ENCODE measurements at regions not wholly inside any gene's neighbourhood (a gene's known extent, or its start where the extent isn't known, plus 50 kb on each side); places are given as distances from the start of the nearest gene placed in this dataset.

- intact Hi-C loops (cut with DNase I; ENCODE audit: low total_unique reads) = no loop called here
- TF ChIP-seq POLR2A (IDR thresholded peaks at IDR 0.05) (no peak), CTCF (IDR thresholded peaks at IDR 0.05) (peak in 2 of 3 experiments; percentile 15 to 46)
- DNase-seq = no peak
- 14 to 33% methylated on average over 1 of the region's 1 CpG for WGBS, 2 donors
- no peak overlapping the region for H3K4me3 ChIP-seq
- no peaks in the 10 kb centered on the region for H3K27me3 ChIP-seq
- H3K9me3 ChIP-seq = no peaks in the 10 kb centered on the region
- H3K36me3 ChIP-seq (ENCODE audit: low read depth, missing control alignments) = no peaks in the 10 kb centered on the region
- no peaks in the 10 kb centered on the region for H3K4me1 ChIP-seq
- H3K27ac ChIP-seq = no peak overlapping the region
Measured at GRCh38 chr3:153970741-153971347, 150.3 kb upstream of the ARHGEF26 start.

GRCh38 chr3:153972862-153973261, 148.3 kb upstream of the ARHGEF26 start:
- no peak overlapping the region for H3K4me3 ChIP-seq
- TF ChIP-seq POLR2A (IDR thresholded peaks at IDR 0.05) = no peak
- no peak for TF ChIP-seq CTCF (IDR thresholded peaks at IDR 0.05)
- H3K27me3 ChIP-seq = no peaks in the 10 kb centered on the region
- no peaks in the 10 kb centered on the region for H3K4me1 ChIP-seq
- H3K27ac ChIP-seq = no peak overlapping the region
- intact Hi-C loops (cut with DNase I; ENCODE audit: low total_unique reads) = no loop called here
- no peaks in the 10 kb centered on the region for H3K9me3 ChIP-seq
- DNase-seq = no peak
- H3K36me3 ChIP-seq (ENCODE audit: low read depth, missing control alignments) = no peaks in the 10 kb centered on the region
- 76 to 82% methylated on average over 1 of the region's 1 CpG for WGBS, 2 donors

GRCh38 chr3:153973722-153974265, 147.4 kb upstream of the ARHGEF26 start:
- Histone ChIP-seq H3K36me3 (ENCODE audit: low read depth, missing control alignments) (no peaks in the 10 kb centered on the region), H3K27ac (no peak overlapping the region), H3K27me3 (no peaks in the 10 kb centered on the region), H3K9me3 (no peaks in the 10 kb centered on the region), H3K4me3 (no peak overlapping the region), H3K4me1 (no peaks in the 10 kb centered on the region)
- no peak for DNase-seq
- 61% methylated on average over 3 of the region's 3 CpGs for WGBS, 2 donors
- TF ChIP-seq POLR2A (IDR thresholded peaks at IDR 0.05) (no peak), CTCF (IDR thresholded peaks at IDR 0.05) (no peak)
- intact Hi-C loops (cut with DNase I; ENCODE audit: low total_unique reads) = no loop called here

- H3K27me3 ChIP-seq = no peaks in the 10 kb centered on the region
- H3K36me3 ChIP-seq (ENCODE audit: low read depth, missing control alignments) = no peaks in the 10 kb centered on the region
- DNase-seq = no peak
- H3K4me1 ChIP-seq = no peaks in the 10 kb centered on the region
- intact Hi-C loops (cut with DNase I; ENCODE audit: low total_unique reads) = no loop called here
- H3K27ac ChIP-seq = no peak overlapping the region
- H3K4me3 ChIP-seq = no peak overlapping the region
- no peak for TF ChIP-seq CTCF (IDR thresholded peaks at IDR 0.05)
- TF ChIP-seq POLR2A (IDR thresholded peaks at IDR 0.05) = no peak
- H3K9me3 ChIP-seq = no peaks in the 10 kb centered on the region
Measured at GRCh38 chr3:153974614-153975013, 146.6 kb upstream of the ARHGEF26 start.

Data from testis (tissue), 2 donors.